ENCODE measurements at regions not wholly inside any gene's neighbourhood (a gene's known extent, or its start where the extent isn't known, plus 50 kb on each side); places are given as distances from the start of the nearest gene placed in this dataset.
A peak's percentile ranks its signal among the peaks of the same experiment; 100 is the strongest.
"Not testable (repeated sequence)": the region's sequence is repeated elsewhere in the genome, so short reads cannot be mapped to it uniquely, and the experiment has no call there.

- not testable (repeated sequence) for DNase-seq (ENCODE audit: low read depth in 2 of 2)
Observed at GRCh38 chr15:85264614-85265190, 115.7 kb upstream of the AKAP13 start.

GRCh38 chr15:85267158-85267857 lies 113.1 kb upstream of the AKAP13 start:
- DNase-seq (ENCODE audit: low read depth in 2 of 2), result not testable (repeated sequence)

GRCh38 chr15:85274315-85275050 lies 105.9 kb upstream of the AKAP13 start:
- DNase-seq (ENCODE audit: low read depth in 2 of 2), result no peak

- no peak for DNase-seq (ENCODE audit: low read depth in 2 of 2)
Observed at GRCh38 chr15:85276508-85276907, 103.9 kb upstream of the AKAP13 start.

GRCh38 chr15:85276921-85277320 lies 103.5 kb upstream of the AKAP13 start:
- DNase-seq (ENCODE audit: low read depth in 2 of 2), result no peak

GRCh38 chr15:85277847-85278370 lies 102.5 kb upstream of the AKAP13 start:
- DNase-seq (ENCODE audit: low read depth in 2 of 2), result no peak

GRCh38 chr15:85280203-85280602 lies 100.2 kb upstream of the AKAP13 start:
- no peak for DNase-seq (ENCODE audit: low read depth in 2 of 2)

- DNase-seq (ENCODE audit: low read depth in 2 of 2), result no peak
Observed at GRCh38 chr15:85281293-85281882, 99.0 kb upstream of the AKAP13 start.

- DNase-seq (ENCODE audit: low read depth in 2 of 2), result no peak
Observed at GRCh38 chr15:85282504-85283115, 97.8 kb upstream of the AKAP13 start.

- DNase-seq (ENCODE audit: low read depth in 2 of 2), result not testable (repeated sequence)
Observed at GRCh38 chr15:85283815-85284214, 96.6 kb upstream of the AKAP13 start.

- DNase-seq (ENCODE audit: low read depth in 2 of 2), result no peak
Observed at GRCh38 chr15:85284497-85284896, 95.9 kb upstream of the AKAP13 start.

- DNase-seq (ENCODE audit: low read depth in 2 of 2), result no peak
Observed at GRCh38 chr15:85289677-85290365, 90.6 kb upstream of the AKAP13 start.

GRCh38 chr15:85292583-85292982 lies 87.8 kb upstream of the AKAP13 start:
- not testable (repeated sequence) for DNase-seq (ENCODE audit: low read depth in 2 of 2)

GRCh38 chr15:85296615-85297402 lies 83.6 kb upstream of the AKAP13 start:
- DNase-seq (ENCODE audit: low read depth in 2 of 2), result peak in 1 of 2 experiments; percentile 43

- DNase-seq (ENCODE audit: low read depth in 2 of 2), result no peak
Observed at GRCh38 chr15:85297537-85297936, 82.9 kb upstream of the AKAP13 start.

- no peak for DNase-seq (ENCODE audit: low read depth in 2 of 2)
Observed at GRCh38 chr15:85298366-85298765, 82.0 kb upstream of the AKAP13 start.

- no peak for DNase-seq (ENCODE audit: low read depth in 2 of 2)
Observed at GRCh38 chr15:85298941-85299340, 81.5 kb upstream of the AKAP13 start.

GRCh38 chr15:85302271-85302670 lies 78.1 kb upstream of the AKAP13 start:
- no peak for DNase-seq (ENCODE audit: low read depth in 2 of 2)

- DNase-seq (ENCODE audit: low read depth in 2 of 2), result no peak
Observed at GRCh38 chr15:85305050-85305449, 75.4 kb upstream of the AKAP13 start.

GRCh38 chr15:85306946-85307686 lies 73.3 kb upstream of the AKAP13 start:
- no peak for DNase-seq (ENCODE audit: low read depth in 2 of 2)

Measured in fibroblast of skin of left biceps (primary cell).